Gastroesophageal sphincter (tissue), 4 donors: ENCODE measurements at regions not wholly inside any gene's neighbourhood (a gene's known extent, or its start where the extent isn't known, plus 50 kb on each side); places are given as distances from the start of the nearest gene placed in this dataset.

Experiments used
- ATAC-seq: fragments of 150-250 bp; one replicate; pipeline ENCODE4 v1.9.1; 2016; ENCODE audit warnings: mild to moderate bottlenecking, moderate library complexity
- H3K27ac ChIP-seq, 4 donors: fragments of 200-600 bp; sonication (generic) in 3 of 4; 1 replicate in 3 of 4; 2 replicates in 1 of 4; pipeline ENCODE4 v1.5.1; 2016 to 2019
- H3K27me3 ChIP-seq: fragments of 200-600 bp; sonication (generic); one replicate; pipeline ENCODE4 v1.5.1; 2019
- H3K36me3 ChIP-seq, 2 donors: fragments of 200-600 bp; sonication (generic); one replicate each; pipeline ENCODE4 v1.5.1; 2019; ENCODE audit warnings: control low read depth in 1 of 2
- H3K4me1 ChIP-seq, 3 donors: fragments of 200-600 bp; sonication (generic); 1 replicate in 2 of 3; 2 replicates in 1 of 3; pipeline ENCODE4 v1.5.1; 2016 to 2019; ENCODE audit warnings: control low read depth in 2 of 3
- H3K4me3 ChIP-seq, 2 donors: fragments of 200-600 bp; sonication (generic); one replicate each; pipeline ENCODE4 v1.5.1; 2019; ENCODE audit warnings: mild to moderate bottlenecking in 1 of 2, moderate library complexity in 1 of 2
- H3K9me3 ChIP-seq, 3 donors: fragments of 200-600 bp; sonication (generic); one replicate each; pipeline ENCODE4 v1.5.1; 2017 to 2019; ENCODE audit warnings: control low read depth in 2 of 3
- CTCF ChIP-seq, 4 experiments: fragments of 200-600 bp in 2 of 4; fragments of 450-650 bp in 2 of 4; sonication (generic) in 1 of 4; IDR thresholded peaks; one replicate each; pipeline ENCODE4 v1.5.1; 2017 to 2019; ENCODE audit warnings: antibody characterized with exemption in 4 of 4, mild to moderate bottlenecking in 2 of 4, moderate library complexity in 2 of 4
- EP300 ChIP-seq: sonication (generic); formaldehyde crosslinking; IDR thresholded peaks from one replicate; pipeline ENCODE4 v1.6.1; 2017; ENCODE audit warnings: antibody characterized with exemption, mild to moderate bottlenecking
- POLR2A ChIP-seq, 2 donors: fragments of 450-650 bp; IDR thresholded peaks; one replicate each; pipeline ENCODE4 v1.6.1; 2017; ENCODE audit warnings: antibody characterized with exemption in 2 of 2, mild to moderate bottlenecking in 2 of 2, moderate library complexity in 1 of 2
- POLR2AphosphoS5 ChIP-seq: sonication (generic); formaldehyde crosslinking; IDR thresholded peaks from one replicate; pipeline ENCODE4 v1.6.1; 2017; ENCODE audit warnings: antibody characterized with exemption
- WGBS, 2 donors: methylation state at CpG; one replicate each; pipeline ENCODE4 v1.1.5; 2018; ENCODE audit warnings: low coverage in 1 of 2; 5-methylcytosine and 5-hydroxymethylcytosine counted together

GRCh38 chr5:36528588-36528987 lies 77.8 kb upstream of the SLC1A3 start:
- no peak for TF ChIP-seq EP300
- TF ChIP-seq POLR2A (IDR thresholded peaks at IDR 0.05), result no peak
- TF ChIP-seq POLR2AphosphoS5, result no peak
- no peak for TF ChIP-seq CTCF (IDR thresholded peaks at IDR 0.05)
- Histone ChIP-seq H3K4me1 (no peaks in the 10 kb centered on the region), H3K36me3 (no peaks in the 10 kb centered on the region), H3K4me3 (no peak overlapping the region), H3K27me3 (no peaks in the 10 kb centered on the region), H3K9me3 (no peaks in the 10 kb centered on the region), H3K27ac (no peak overlapping the region)
- 41 to 77% methylated on average over 2 to 4 of the region's 6 CpGs for WGBS, 2 donors
- ATAC-seq, result no peak

DNA sequence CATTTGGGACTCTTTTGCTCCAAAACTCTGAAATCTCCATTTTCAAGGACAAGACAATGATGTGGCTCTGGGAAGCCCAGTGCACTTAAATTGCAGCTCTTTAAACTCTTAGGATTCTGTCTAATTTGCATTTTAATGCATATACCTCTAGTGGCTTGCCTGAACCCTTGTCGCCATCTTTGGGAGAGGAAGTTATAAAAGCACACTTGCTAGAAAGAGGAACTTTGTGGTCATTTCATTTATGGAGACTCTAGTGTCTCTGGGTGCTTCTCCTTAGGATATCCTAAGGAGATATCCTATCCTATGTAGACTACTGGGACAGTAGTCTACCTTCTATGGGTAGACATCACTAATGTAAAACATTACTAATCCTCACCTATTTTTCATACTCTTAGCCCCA lies 77.3 kb upstream of the SLC1A3 start:
- Histone ChIP-seq H3K4me1 (no peaks in the 10 kb centered on the region), H3K4me3 (no peak overlapping the region), H3K36me3 (no peaks in the 10 kb centered on the region), H3K27me3 (no peaks in the 10 kb centered on the region), H3K9me3 (no peaks in the 10 kb centered on the region), H3K27ac (no peak overlapping the region)
- TF ChIP-seq EP300 (no peak), POLR2AphosphoS5 (no peak), CTCF (IDR thresholded peaks at IDR 0.05) (no peak), POLR2A (IDR thresholded peaks at IDR 0.05) (no peak)
- WGBS, 2 donors, result 50 to 80% methylated on average over 1 of the region's 1 CpG
- ATAC-seq, result no peak

DNA sequence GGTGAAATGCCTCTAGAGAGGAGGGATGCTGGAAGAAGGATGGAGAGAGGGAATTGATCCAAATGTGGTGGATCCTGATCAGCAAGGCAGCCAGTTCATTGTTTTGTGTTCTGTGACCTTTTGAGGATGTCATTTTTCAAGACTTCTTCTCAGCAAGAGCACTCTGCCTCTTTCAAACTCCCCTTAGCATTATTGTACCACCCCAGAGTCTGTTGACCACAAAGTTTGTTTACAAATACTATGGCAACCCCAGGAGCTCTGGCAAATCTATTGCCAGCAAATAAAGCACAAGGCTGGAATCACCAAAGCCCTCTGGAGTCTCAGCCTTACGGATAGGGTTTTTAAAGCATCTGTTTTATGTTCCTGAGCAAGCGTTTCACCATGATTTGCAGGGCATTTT lies 76.2 kb upstream of the SLC1A3 start:
- Histone ChIP-seq H3K27ac (no peak overlapping the region), H3K4me1 (no peaks in the 10 kb centered on the region), H3K4me3 (no peak overlapping the region), H3K9me3 (no peaks in the 10 kb centered on the region), H3K27me3 (no peaks in the 10 kb centered on the region), H3K36me3 (no peaks in the 10 kb centered on the region)
- 56 to 57% methylated on average over 2 of the region's 2 CpGs for WGBS, 2 donors
- TF ChIP-seq POLR2A (IDR thresholded peaks at IDR 0.05), result no peak
- no peak for ATAC-seq

- Histone ChIP-seq H3K36me3 (no peaks in the 10 kb centered on the region), H3K27ac (no peak overlapping the region), H3K27me3 (no peaks in the 10 kb centered on the region), H3K4me3 (no peak overlapping the region), H3K4me1 (peaks cover 0 to 5% (median under 1%) of the 10 kb centered on the region in 3 donors), H3K9me3 (no peaks in the 10 kb centered on the region)
- 100% methylated on average over 1 of the region's 1 CpG; no CpG with 5 or more reads in 1 of the 2 donors for WGBS, 2 donors
- ATAC-seq, result no peak
- TF ChIP-seq EP300 (no peak), POLR2AphosphoS5 (no peak), POLR2A (IDR thresholded peaks at IDR 0.05) (no peak), CTCF (IDR thresholded peaks at IDR 0.05) (no peak)
These were observed 75.0 kb upstream of the SLC1A3 start for GRCh38 chr5:36531401-36531800.

DNA sequence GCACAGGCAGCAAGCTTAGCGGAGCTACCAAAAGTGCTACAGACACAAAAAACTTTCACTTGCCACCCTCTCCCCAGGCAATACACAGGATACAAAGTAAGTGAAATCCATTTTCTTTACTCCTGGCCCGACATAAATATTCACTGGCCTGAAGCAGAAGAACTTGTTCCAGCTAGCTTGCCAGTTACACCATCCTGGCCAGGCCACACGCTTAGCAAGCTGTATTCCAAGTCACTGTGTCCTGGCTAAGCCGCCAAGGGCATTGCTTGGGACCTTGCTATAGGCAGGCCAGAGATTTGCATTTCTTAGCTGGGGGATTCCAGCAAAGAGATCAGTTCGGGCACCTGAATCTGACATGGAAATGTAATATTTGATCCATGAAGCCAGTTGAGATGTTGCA lies 71.0 kb upstream of the SLC1A3 start:
- TF ChIP-seq CTCF (IDR thresholded peaks at IDR 0.05) (no peak), EP300 (no peak), POLR2AphosphoS5 (no peak)
- ATAC-seq, result no peak
- H3K4me1 ChIP-seq, result peaks cover 0 to 12% (median 3%) of the 10 kb centered on the region in 3 donors
- no peaks in the 10 kb centered on the region for H3K27me3 ChIP-seq
- 88 to 100% methylated on average over 1 of the region's 5 CpGs for WGBS, 2 donors
- H3K9me3 ChIP-seq, result no peaks in the 10 kb centered on the region
- no peak overlapping the region for H3K4me3 ChIP-seq
- H3K36me3 ChIP-seq, result no peaks in the 10 kb centered on the region
- no peak overlapping the region for H3K27ac ChIP-seq
